Lower leg skin (tissue), 3 donors: ENCODE measurements at regions not wholly inside any gene's neighbourhood (a gene's known extent, or its start where the extent isn't known, plus 50 kb on each side); places are given as distances from the start of the nearest gene placed in this dataset.

Experiments used
- POLR2A ChIP-seq, 2 donors: fragments of 450-650 bp; IDR thresholded peaks; one replicate each; pipeline ENCODE4 v1.6.1; 2016 to 2017; ENCODE audit warnings: antibody characterized with exemption in 2 of 2, mild to moderate bottlenecking in 1 of 2, moderate library complexity in 1 of 2
- TF ChIP-seq, protein P1 (sequence below), 3 donors: fragments of 450-650 bp; IDR thresholded peaks; one replicate each; pipeline ENCODE4 v1.5.1; 2016; ENCODE audit warnings: antibody characterized with exemption in 3 of 3, mild to moderate bottlenecking in 3 of 3, moderate library complexity in 2 of 3

DNA sequence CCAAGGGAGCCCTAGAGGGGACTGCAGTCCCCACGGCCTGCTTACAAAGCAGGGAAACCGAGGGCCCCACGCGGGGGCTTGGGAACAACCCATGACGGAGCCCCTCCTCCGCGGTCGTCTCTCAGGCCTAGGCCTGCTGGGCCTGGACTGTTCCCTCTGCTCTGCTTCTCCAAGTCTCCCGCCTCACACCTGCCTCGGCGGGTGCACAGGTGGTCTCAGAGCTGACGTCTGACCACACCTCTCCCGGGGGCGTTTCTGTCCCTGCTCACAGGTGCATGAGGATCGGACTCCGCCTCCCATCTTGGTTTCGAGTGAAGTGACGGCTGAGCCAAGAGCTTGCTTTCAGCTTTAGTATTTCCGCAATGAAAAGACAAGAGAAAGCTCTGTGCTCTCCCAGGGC lies 72.1 kb downstream of the MRPL36 start:
- TF ChIP-seq, protein P1, sequence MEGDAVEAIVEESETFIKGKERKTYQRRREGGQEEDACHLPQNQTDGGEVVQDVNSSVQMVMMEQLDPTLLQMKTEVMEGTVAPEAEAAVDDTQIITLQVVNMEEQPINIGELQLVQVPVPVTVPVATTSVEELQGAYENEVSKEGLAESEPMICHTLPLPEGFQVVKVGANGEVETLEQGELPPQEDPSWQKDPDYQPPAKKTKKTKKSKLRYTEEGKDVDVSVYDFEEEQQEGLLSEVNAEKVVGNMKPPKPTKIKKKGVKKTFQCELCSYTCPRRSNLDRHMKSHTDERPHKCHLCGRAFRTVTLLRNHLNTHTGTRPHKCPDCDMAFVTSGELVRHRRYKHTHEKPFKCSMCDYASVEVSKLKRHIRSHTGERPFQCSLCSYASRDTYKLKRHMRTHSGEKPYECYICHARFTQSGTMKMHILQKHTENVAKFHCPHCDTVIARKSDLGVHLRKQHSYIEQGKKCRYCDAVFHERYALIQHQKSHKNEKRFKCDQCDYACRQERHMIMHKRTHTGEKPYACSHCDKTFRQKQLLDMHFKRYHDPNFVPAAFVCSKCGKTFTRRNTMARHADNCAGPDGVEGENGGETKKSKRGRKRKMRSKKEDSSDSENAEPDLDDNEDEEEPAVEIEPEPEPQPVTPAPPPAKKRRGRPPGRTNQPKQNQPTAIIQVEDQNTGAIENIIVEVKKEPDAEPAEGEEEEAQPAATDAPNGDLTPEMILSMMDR (IDR thresholded peaks at IDR 0.05), result no peak
- no peak for TF ChIP-seq POLR2A (IDR thresholded peaks at IDR 0.05)
